OCI-LY7 (cell line): ENCODE measurements at regions not wholly inside any gene's neighbourhood (a gene's known extent, or its start where the extent isn't known, plus 50 kb on each side); places are given as distances from the start of the nearest gene placed in this dataset.
"Not testable (repeated sequence)": the region's sequence is repeated elsewhere in the genome, so short reads cannot be mapped to it uniquely, and the experiment has no call there.

ENCODE experiments used
- BruUV-seq: library from RNA; stranded (reverse); fragments of 400-500 nt; replicated peaks from 2 replicates; lab custom pipeline; 2021; lab: Mats Ljungman, UMichigan
- CTCF ChIA-PET: fragments of 300-600 bp; sonication (Branson Sonifier 250); formaldehyde crosslinking; loops from one replicate; lab custom pipeline; 2022; ENCODE audit warnings: antibody characterized with exemption; ENCODE audit not compliant: unreplicated experiment; lab: Charles Lee
- POLR2A ChIA-PET: fragments of 300-600 bp; sonication (Branson Sonifier 250); formaldehyde crosslinking; loops from one replicate; lab custom pipeline; 2022; ENCODE audit warnings: antibody characterized with exemption; lab: Charles Lee
- DNase-seq: peaks from one replicate; pipeline ENCODE4 v3.0.0-alpha.2; 2015; ENCODE audit warnings: low spot score
- H2AFZ ChIP-seq: fragments of 200-600 bp; sonication (generic), shearing (Covaris generic); 2 replicates; pipeline ENCODE4 v1.6.1; 2014; ENCODE audit warnings: mild to moderate bottlenecking, antibody characterized with exemption, low read length, moderate library complexity
- H3K27ac ChIP-seq: fragments of 200-600 bp; sonication (generic); 2 replicates; pipeline ENCODE4 v1.5.1; 2014; ENCODE audit warnings: mixed run types, low read depth, mild to moderate bottlenecking, moderate library complexity, low read length, inconsistent platforms; ENCODE audit not compliant: poor library complexity, severe bottlenecking
- H3K36me3 ChIP-seq: fragments of 200-600 bp; sonication (generic); 2 replicates; pipeline ENCODE4 v1.6.1; 2014; ENCODE audit warnings: mild to moderate bottlenecking, antibody characterized with exemption, low read length, moderate library complexity, mixed read lengths; ENCODE audit not compliant: insufficient read depth
- H3K4me1 ChIP-seq: fragments of 200-600 bp; sonication (generic); 2 replicates; pipeline ENCODE4 v1.5.1; 2014; ENCODE audit warnings: mild to moderate bottlenecking, low read length; ENCODE audit not compliant: insufficient read depth, poor library complexity, severe bottlenecking
- H3K4me2 ChIP-seq: fragments of 200-600 bp; sonication (generic); 2 replicates; pipeline ENCODE4 v1.6.1; 2014; ENCODE audit warnings: mild to moderate bottlenecking, low read length
- H3K4me3 ChIP-seq: fragments of 200-600 bp; sonication (generic); 2 replicates; pipeline ENCODE4 v1.5.1; 2014; ENCODE audit warnings: mild to moderate bottlenecking, low read depth, low read length; ENCODE audit not compliant: poor library complexity, severe bottlenecking
- H3K79me2 ChIP-seq: fragments of 200-600 bp; sonication (generic); 2 replicates; pipeline ENCODE4 v1.6.1; 2016; ENCODE audit warnings: low read depth, mild to moderate bottlenecking, low read length, moderate library complexity, mixed read lengths; ENCODE audit not compliant: insufficient read depth
- H3K9me2 ChIP-seq: fragments of 200-600 bp; sonication (generic); 2 replicates; pipeline ENCODE4 v1.6.1; 2016; ENCODE audit warnings: mild to moderate bottlenecking, low read length, mixed read lengths; ENCODE audit not compliant: insufficient read depth
- H3K9me3 ChIP-seq: fragments of 200-600 bp; sonication (generic); 2 replicates; pipeline ENCODE4 v1.6.1; 2014; ENCODE audit warnings: mild to moderate bottlenecking, mixed run types, low read length, mixed read lengths
- H4K20me1 ChIP-seq: fragments of 200-600 bp; sonication (generic); 2 replicates; pipeline ENCODE4 v1.6.1; 2014; ENCODE audit warnings: mild to moderate bottlenecking, antibody characterized with exemption, low read length, moderate library complexity, mixed read lengths; ENCODE audit not compliant: insufficient read depth
- CTCF ChIP-seq: fragments of 200-600 bp; sonication (generic); conservative IDR thresholded peaks from 2 replicates; pipeline ENCODE4 v1.5.1; 2014; ENCODE audit warnings: mild to moderate bottlenecking, antibody characterized with exemption, low read length, moderate library complexity, mixed read lengths
- EZH2phosphoT487 ChIP-seq: fragments of 200-600 bp; sonication (generic); IDR thresholded peaks from 2 replicates; pipeline ENCODE4 v1.6.1; 2018; ENCODE audit warnings: low read depth, borderline replicate concordance, mild to moderate bottlenecking, mixed run types, antibody characterized with exemption, low read length, moderate library complexity, mixed read lengths
- intact Hi-C: fragments of 100-400 bp; cut with micrococcal nuclease; formaldehyde crosslinking; loops from one replicate; pipeline ENCODE4 v1.10.0; 2022; ENCODE audit not compliant: unreplicated experiment

GRCh38 chr6:145567684-145568252, 167.6 kb downstream of the EPM2A start:
- no peaks in the 10 kb centered on the region for H3K9me3 ChIP-seq
- H3K79me2 ChIP-seq: no peaks in the 10 kb centered on the region
- no peaks in the 10 kb centered on the region for H3K36me3 ChIP-seq
- CTCF ChIA-PET: no interaction called here
- intact Hi-C loops: no loop called here
- TF ChIP-seq CTCF (no peak), EZH2phosphoT487 (no peak)
- no peaks in the 10 kb centered on the region for H3K4me1 ChIP-seq
- POLR2A ChIA-PET: no interaction called here
- no peak for DNase-seq
- H3K4me3 ChIP-seq: no peak overlapping the region
- no TSS peak for BruUV-seq
- no peak overlapping the region for H3K4me2 ChIP-seq
- no peaks in the 10 kb centered on the region for H4K20me1 ChIP-seq
- H2AFZ ChIP-seq: no peak overlapping the region
- H3K27ac ChIP-seq: no peak overlapping the region
- no peaks in the 10 kb centered on the region for H3K9me2 ChIP-seq

GRCh38 chr6:145569140-145569539, 166.2 kb downstream of the EPM2A start:
- TF ChIP-seq EZH2phosphoT487: no peak
- TF ChIP-seq CTCF: no peak
- CTCF ChIA-PET: no interaction called here
- H3K4me1 ChIP-seq: no peaks in the 10 kb centered on the region
- H3K9me2 ChIP-seq: no peaks in the 10 kb centered on the region
- no peak overlapping the region for H2AFZ ChIP-seq
- H3K36me3 ChIP-seq: no peaks in the 10 kb centered on the region
- intact Hi-C loops: no loop called here
- H3K4me2 ChIP-seq: no peak overlapping the region
- no peak overlapping the region for H3K27ac ChIP-seq
- H4K20me1 ChIP-seq: no peaks in the 10 kb centered on the region
- POLR2A ChIA-PET: no interaction called here
- no peak for DNase-seq
- no peaks in the 10 kb centered on the region for H3K9me3 ChIP-seq
- H3K4me3 ChIP-seq: no peak overlapping the region
- BruUV-seq: no TSS peak
- H3K79me2 ChIP-seq: no peaks in the 10 kb centered on the region

GRCh38 chr6:145570336-145570735, 165.0 kb downstream of the EPM2A start:
- H3K4me2 ChIP-seq, H3K9me3 ChIP-seq, CTCF ChIA-PET, BruUV-seq, H3K27ac ChIP-seq, H4K20me1 ChIP-seq, H3K9me2 ChIP-seq, intact Hi-C loops, DNase-seq, H3K79me2 ChIP-seq, H3K36me3 ChIP-seq, H2AFZ ChIP-seq, POLR2A ChIA-PET, H3K4me1 ChIP-seq, H3K4me3 ChIP-seq: not testable (repeated sequence)

- POLR2A ChIA-PET, CTCF ChIA-PET, H3K9me2 ChIP-seq: not testable (repeated sequence)
Measured at GRCh38 chr6:145574269-145574668, 161.1 kb downstream of the EPM2A start.

More at GRCh38 chr6:145574269-145574668, 161.1 kb downstream of the EPM2A start:
- H2AFZ ChIP-seq, H3K36me3 ChIP-seq, H3K9me3 ChIP-seq, H3K79me2 ChIP-seq, H3K4me1 ChIP-seq, H3K4me3 ChIP-seq, H3K27ac ChIP-seq, DNase-seq, BruUV-seq, intact Hi-C loops, H3K4me2 ChIP-seq, H4K20me1 ChIP-seq: not testable (repeated sequence)
